Aorta (tissue), 5 donors: ENCODE measurements at regions not wholly inside any gene's neighbourhood (a gene's known extent, or its start where the extent isn't known, plus 50 kb on each side); places are given as distances from the start of the nearest gene placed in this dataset.

Source experiments
- ATAC-seq: fragments of 200-7000 bp; cut with Tn5 transposase; one replicate; pipeline ENCODE4 v1.9.1; 2022; ENCODE audit warnings: moderate library complexity; ENCODE audit not compliant: low FRiP score
- DNase-seq, 2 donors: peaks; one replicate each; pipeline ENCODE4 v3.0.0-alpha.2; 2020
- H3K27ac ChIP-seq, 2 donors: one replicate each; pipeline ENCODE4 v1.5.1; 2013; ENCODE audit warnings: low read length in 2 of 2, mild to moderate bottlenecking in 2 of 2, moderate library complexity in 2 of 2, control low read depth in 1 of 2, inconsistent platforms in 1 of 2, low read depth in 1 of 2
- H3K27me3 ChIP-seq, 2 donors: one replicate each; pipeline ENCODE4 v1.6.1; 2013; ENCODE audit warnings: control low read depth in 1 of 2, low read length in 1 of 2, mild to moderate bottlenecking in 1 of 2, moderate library complexity in 1 of 2; ENCODE audit not compliant: insufficient read depth in 2 of 2, control insufficient read depth in 1 of 2
- H3K36me3 ChIP-seq, 2 donors: one replicate each; pipeline ENCODE4 v1.6.1; 2013; ENCODE audit warnings: control low read depth in 1 of 2, low read length in 1 of 2, mild to moderate bottlenecking in 1 of 2; ENCODE audit not compliant: insufficient read depth in 2 of 2, control insufficient read depth in 1 of 2
- H3K4me1 ChIP-seq, 2 donors: one replicate each; pipeline ENCODE4 v1.6.1; 2013; ENCODE audit warnings: low read length in 2 of 2, control low read depth in 1 of 2, mild to moderate bottlenecking in 1 of 2, moderate library complexity in 1 of 2; ENCODE audit not compliant: insufficient read depth in 2 of 2, control insufficient read depth in 1 of 2
- H3K4me3 ChIP-seq, 2 donors: one replicate each; pipeline ENCODE4 v1.5.1; 2013; ENCODE audit warnings: low read length in 2 of 2, control low read depth in 1 of 2, mild to moderate bottlenecking in 1 of 2
- H3K9me3 ChIP-seq: one replicate; pipeline ENCODE4 v1.6.1; 2013; ENCODE audit warnings: mild to moderate bottlenecking, low read length; ENCODE audit not compliant: control insufficient read depth
- WGBS, 2 donors: extraction: QIAGEN DNeasy Blood & Tissue Kit; methylation state at CpG; one replicate each; pipeline ENCODE4 v1.1.7; 2013; 5-methylcytosine and 5-hydroxymethylcytosine counted together
- intact Hi-C, 2 donors: fragments of 100-400 bp; cut with DNase I; formaldehyde crosslinking; loops; one replicate each; pipeline versions ENCODE4 v1.14.2 to v1.15.0; 2022
- donor health status: healthy with polysubstance abuse.
- donor health status: Bipolar disorder and iron deficiency.
- donor health status: DM: no; HTN: no; CAD: no.
- donor health status: DM: no; HTN: no; CAD: no.
- donor health status: DM: yes; HTN: yes; CAD: no.

DNA sequence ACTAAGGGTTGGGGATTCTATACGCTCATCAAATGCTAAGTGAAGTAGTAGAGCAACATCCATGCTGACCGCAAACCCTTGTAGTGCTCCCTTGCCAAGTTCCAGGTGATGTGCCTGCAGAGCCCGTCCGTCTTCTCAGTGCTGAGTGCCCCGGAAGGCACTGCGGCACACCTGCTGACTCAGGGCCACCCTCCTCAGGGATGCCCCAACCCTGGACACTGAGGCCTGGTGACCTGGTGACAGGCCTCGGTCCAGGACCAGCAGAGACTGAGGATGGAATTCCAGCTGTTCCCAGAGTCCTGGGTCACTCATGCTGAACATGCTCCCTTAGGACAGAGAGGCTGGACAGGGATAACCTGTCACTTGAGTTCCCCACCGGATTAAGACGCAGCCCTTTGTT, 422.5 kb downstream of the OCA2 start:
- intact Hi-C loops: no loop called here
- ATAC-seq: no peak
- no peaks in the 10 kb centered on the region for H3K36me3 ChIP-seq
- H3K4me3 ChIP-seq: no peak overlapping the region
- WGBS, 2 donors: 83 to 91% methylated on average over 9 of the region's 9 CpGs
- H3K4me1 ChIP-seq: no peaks in the 10 kb centered on the region
- H3K27me3 ChIP-seq: no peaks in the 10 kb centered on the region
- H3K27ac ChIP-seq: no peak overlapping the region
- no peak for DNase-seq
- H3K9me3 ChIP-seq: peaks cover 1% of the 10 kb centered on the region

DNA sequence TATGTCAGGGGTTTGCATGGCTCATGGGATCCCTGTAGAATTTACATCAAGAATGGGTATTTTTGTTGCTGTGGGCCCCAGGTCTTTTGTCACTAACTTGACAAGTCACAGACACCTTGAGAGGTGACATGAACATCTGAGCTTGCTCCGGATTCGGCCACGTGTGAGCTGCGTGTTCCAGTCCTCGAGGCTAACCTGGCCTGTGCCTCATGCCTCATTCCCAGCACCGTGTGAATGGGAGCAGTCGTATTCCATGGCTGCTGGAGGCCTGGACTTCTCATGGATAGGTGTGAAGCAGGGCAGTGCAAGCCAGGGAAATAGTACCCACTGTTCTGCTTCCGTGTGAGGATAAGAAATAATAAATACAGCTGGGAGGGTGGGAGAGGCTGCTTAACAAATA, 423.5 kb downstream of the OCA2 start:
- Histone ChIP-seq H3K27me3 (no peaks in the 10 kb centered on the region), H3K9me3 (peaks cover 1% of the 10 kb centered on the region), H3K27ac (no peak overlapping the region), H3K4me1 (no peaks in the 10 kb centered on the region), H3K36me3 (no peaks in the 10 kb centered on the region), H3K4me3 (no peak overlapping the region)
- no peak for ATAC-seq
- no peak for DNase-seq
- intact Hi-C loops: no loop called here
- WGBS, 2 donors: 69 to 74% methylated on average over 8 of the region's 8 CpGs

DNA sequence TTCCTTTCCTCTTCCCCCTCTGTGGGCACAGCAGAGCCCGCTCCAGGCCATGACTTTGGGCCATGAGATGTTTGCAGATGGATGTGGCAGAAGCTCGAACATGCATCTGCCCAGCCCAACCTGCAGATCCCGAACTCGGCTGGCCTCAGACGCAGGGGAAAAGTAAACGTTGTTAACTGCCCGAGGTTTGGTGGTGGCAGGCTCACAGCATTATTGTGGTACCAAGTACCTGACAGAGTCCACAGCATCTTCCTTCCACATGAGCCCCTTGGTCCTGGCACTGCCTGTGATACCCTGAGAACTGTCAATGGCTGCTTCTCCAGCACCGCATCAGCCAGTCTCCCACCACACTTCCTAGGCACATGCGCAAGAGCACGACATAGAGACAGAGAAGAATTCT, 424.3 kb downstream of the OCA2 start:
- ATAC-seq: no peak
- WGBS, 2 donors: 47 to 56% methylated on average over 10 of the region's 10 CpGs
- Histone ChIP-seq H3K4me3 (no peak overlapping the region), H3K9me3 (peaks cover 1% of the 10 kb centered on the region), H3K27me3 (no peaks in the 10 kb centered on the region), H3K36me3 (no peaks in the 10 kb centered on the region), H3K27ac (no peak overlapping the region), H3K4me1 (no peaks in the 10 kb centered on the region)
- DNase-seq: no peak
- intact Hi-C loops: no loop called here

DNA sequence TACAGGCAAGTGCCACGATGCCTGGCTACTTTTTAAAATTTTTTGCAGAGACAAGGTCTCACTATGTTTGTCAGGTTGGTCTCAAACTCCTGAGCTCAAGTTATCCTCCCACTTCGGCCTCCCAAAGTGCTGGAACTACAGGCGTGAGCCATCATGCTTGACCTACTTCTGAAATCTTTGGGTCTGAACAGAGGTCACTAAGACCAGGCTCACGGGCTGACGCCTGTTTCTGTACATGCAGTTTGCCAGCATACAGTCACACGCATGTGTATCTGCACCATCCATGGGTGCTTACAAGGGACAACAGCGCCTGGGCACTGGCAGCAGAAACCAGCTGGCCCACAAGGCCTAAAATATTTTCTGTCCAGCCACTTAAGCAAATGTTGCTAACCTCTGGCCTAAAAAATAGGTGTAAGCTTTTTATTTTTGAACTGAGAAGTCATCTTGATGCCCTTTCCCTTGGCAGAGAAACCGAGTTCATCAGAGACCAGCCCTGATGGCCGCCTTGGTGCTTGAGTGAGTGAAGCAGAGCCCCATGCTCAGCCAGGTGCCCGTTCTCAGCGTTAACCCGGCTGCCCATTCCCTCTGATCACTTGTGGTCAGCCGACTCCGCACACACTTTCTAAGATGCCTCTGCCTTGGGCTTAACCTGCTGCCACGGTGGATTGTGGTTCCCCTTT, 425.2 kb downstream of the OCA2 start:
- 91 to 92% methylated on average over 15 of the region's 15 CpGs for WGBS, 2 donors
- intact Hi-C loops: no loop called here
- peaks cover 1% of the 10 kb centered on the region for H3K9me3 ChIP-seq
- DNase-seq: no peak
- no peaks in the 10 kb centered on the region for H3K27me3 ChIP-seq
- H3K4me3 ChIP-seq: no peak overlapping the region
- H3K27ac ChIP-seq: no peak overlapping the region
- no peaks in the 10 kb centered on the region for H3K36me3 ChIP-seq
- no peaks in the 10 kb centered on the region for H3K4me1 ChIP-seq
- ATAC-seq: no peak

DNA sequence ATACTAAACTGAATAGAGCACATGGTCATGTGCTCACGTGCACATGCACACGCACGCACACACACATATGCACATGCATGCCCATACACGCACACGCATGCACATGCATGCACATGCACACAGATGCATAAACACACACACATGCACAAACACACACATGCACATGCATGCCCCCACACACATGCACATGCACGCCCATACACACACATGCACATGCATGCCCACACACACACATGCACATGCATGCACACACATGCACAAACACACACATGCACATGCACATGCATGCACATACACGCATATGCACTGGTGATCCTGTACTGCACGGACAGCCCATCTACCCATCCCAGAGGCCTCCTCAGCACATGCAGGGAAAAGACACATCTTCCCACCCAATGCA, 426.6 kb downstream of the OCA2 start:
- WGBS, 2 donors: 85 to 90% methylated on average over 8 of the region's 8 CpGs
- ATAC-seq: no peak

DNA sequence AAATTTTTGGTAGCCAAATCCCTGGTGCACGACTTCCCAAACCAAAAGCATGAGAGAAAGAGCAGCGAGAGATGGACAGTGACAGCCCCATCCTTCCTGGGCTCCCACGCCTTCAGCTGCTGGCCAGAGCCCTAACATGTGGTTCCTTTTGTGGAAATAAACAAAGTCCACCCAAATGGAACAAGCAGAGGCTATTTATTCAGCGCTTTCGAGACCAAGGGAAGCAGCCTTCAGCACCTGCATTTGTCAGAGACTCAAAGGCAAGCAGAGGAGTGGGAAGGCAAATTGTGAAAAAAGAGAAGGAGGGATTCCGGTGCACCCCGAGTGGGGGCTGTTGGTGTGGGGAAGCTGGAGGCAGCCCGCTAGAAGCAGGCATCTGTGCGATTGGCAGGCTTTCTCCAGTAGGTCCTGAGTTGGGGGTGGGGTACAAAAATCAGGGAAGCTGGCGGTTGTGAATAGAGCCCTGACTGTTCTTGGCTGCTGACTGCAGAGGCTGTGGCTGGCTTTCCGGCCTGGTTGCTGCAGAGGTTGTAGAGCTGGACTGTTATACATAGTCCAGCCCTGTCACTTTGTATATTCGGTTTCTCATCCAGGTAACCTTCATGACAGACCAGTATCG, 427.2 kb downstream of the OCA2 start:
- Histone ChIP-seq H3K4me1 (no peaks in the 10 kb centered on the region), H3K9me3 (peaks cover 1% of the 10 kb centered on the region), H3K27ac (no peak overlapping the region), H3K27me3 (no peaks in the 10 kb centered on the region), H3K36me3 (no peaks in the 10 kb centered on the region), H3K4me3 (no peak overlapping the region)
- DNase-seq (no peak), ATAC-seq (no peak)
- intact Hi-C loops: no loop called here
- WGBS, 2 donors: 32 to 52% methylated on average over 13 of the region's 13 CpGs

More for the DNA sequence above, 426.6 kb downstream of the OCA2 start:
- no peak overlapping the region for H3K27ac ChIP-seq
- DNase-seq: no peak
- H3K4me3 ChIP-seq: no peak overlapping the region
- H3K27me3 ChIP-seq: no peaks in the 10 kb centered on the region
- intact Hi-C loops: no loop called here
- H3K4me1 ChIP-seq: no peaks in the 10 kb centered on the region
- no peaks in the 10 kb centered on the region for H3K36me3 ChIP-seq
- H3K9me3 ChIP-seq: peaks cover 1% of the 10 kb centered on the region

DNA sequence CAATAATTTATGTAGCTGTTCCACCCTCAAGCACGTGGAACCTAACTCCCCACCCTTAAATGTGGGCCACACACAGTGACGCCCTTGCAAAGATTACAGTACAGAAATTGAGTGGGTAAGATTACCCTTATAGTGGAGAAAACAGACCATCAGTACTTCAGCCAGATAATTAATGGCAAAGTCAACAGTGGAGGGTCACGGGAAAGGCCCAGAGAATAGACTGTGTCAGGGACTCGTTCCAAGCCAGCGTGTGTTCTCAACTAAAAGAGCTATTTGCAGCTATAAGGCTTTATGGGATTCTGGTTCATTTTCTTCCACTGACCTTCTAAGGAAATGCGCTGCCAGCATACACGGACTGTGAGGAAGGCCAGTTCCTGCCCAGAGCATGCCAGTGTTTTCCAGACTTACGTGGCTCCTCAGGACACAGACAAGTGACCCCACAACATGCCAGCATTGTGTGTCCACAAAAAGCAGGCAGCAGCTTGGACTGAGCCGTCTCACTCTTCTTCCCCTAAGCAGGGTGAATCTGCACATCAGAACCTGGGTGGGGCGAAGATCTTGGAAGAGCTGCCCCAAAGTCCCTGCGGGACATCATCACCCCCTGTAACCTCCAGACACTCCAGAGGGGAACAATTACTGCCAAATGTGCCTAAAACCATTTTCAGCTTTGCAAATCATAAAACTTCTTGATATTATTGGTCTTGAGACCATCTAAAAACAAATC, 428.5 kb downstream of the OCA2 start:
- no peaks in the 10 kb centered on the region for H3K4me1 ChIP-seq
- H3K36me3 ChIP-seq: no peaks in the 10 kb centered on the region
- peaks cover 2% of the 10 kb centered on the region for H3K9me3 ChIP-seq
- H3K4me3 ChIP-seq: no peak overlapping the region
- no peak for ATAC-seq
- intact Hi-C loops: no loop called here
- WGBS, 2 donors: 25 to 28% methylated on average over 11 of the region's 11 CpGs
- DNase-seq: no peak
- no peaks in the 10 kb centered on the region for H3K27me3 ChIP-seq
- H3K27ac ChIP-seq: no peak overlapping the region

DNA sequence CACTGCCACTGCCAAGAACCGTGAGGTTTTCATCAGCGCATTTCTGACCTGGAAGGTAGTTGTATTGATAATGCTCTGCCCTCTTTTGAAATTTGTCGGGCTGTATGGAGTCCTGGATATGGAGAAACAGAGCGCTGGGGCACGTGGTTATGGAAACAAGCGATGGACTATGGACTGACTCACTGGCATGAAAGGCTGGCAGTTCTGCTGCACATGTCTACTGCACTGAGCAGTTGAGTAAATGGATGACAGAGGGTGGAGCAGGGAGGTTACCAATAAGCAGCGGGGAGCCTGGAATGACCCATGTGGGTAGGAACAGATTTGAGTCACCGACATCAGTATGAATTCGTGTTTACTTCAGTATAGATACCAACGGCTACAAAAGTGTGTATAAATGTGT, 429.5 kb downstream of the OCA2 start:
- H3K27me3 ChIP-seq: no peaks in the 10 kb centered on the region
- no peaks in the 10 kb centered on the region for H3K4me1 ChIP-seq
- no peak overlapping the region for H3K4me3 ChIP-seq
- no peaks in the 10 kb centered on the region for H3K36me3 ChIP-seq
- WGBS, 2 donors: 84 to 85% methylated on average over 10 of the region's 10 CpGs
- H3K27ac ChIP-seq: no peak overlapping the region
- DNase-seq (no peak), ATAC-seq (no peak)
- peaks cover 2% of the 10 kb centered on the region for H3K9me3 ChIP-seq
- intact Hi-C loops: no loop called here
